Activated CD4-positive, alpha-beta T cell treated with anti-CD3 and anti-CD28 coated beads, Interleukin-2, Interleukin-6, amounts not matched to agents 100 ng/mL and 50 ng/mL, durations not matched to agents 16 hours and 8 hours (primary cell): ENCODE measurements at regions not wholly inside any gene's neighbourhood (a gene's known extent, or its start where the extent isn't known, plus 50 kb on each side); places are given as distances from the start of the nearest gene placed in this dataset.
"Not testable (repeated sequence)": the region's sequence is repeated elsewhere in the genome, so short reads cannot be mapped to it uniquely, and the experiment has no call there.

ENCODE experiments used
- DNase-seq: peaks from one replicate; pipeline ENCODE4 v3.0.0-alpha.2; 2020

DNA sequence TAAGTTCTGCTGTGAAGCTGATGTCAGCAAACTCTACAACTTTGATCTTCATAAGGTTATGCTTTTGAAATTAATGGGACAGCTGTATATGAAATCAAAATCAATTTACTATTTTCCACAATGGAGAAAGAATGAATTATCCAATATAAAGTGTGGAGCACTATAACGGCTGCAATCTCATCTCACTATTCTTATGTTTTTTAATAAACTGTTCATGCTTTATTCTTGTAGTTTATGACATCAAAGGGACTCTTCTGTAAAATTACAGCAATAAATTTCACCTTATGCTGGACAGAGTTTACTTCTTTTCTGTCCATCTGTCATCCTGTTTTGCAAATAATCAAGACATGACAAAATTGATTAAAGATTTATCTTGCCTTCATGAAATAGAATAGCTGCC is 192.5 kb downstream of the TECRL start:
- DNase-seq, result no peak

DNA sequence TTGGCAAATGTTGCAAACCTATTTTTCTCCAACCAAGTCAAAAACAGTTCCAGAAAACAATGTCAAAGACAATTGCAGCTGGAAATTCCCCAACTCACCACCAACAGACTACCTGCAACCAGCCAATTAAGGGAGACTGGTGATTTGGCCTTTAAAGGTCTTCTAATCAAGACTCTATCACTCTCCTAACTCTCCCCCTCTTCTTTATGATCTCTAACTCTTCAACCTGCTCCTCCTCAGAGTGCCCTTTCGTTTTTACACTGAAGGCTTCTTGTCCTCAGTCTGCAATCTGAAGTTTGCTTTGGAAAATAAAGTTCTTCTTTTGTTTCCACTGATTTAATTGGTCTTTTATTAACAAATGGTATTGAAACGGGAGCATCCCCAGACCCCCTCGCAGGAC is 203.9 kb downstream of the TECRL start:
- no peak for DNase-seq

DNA sequence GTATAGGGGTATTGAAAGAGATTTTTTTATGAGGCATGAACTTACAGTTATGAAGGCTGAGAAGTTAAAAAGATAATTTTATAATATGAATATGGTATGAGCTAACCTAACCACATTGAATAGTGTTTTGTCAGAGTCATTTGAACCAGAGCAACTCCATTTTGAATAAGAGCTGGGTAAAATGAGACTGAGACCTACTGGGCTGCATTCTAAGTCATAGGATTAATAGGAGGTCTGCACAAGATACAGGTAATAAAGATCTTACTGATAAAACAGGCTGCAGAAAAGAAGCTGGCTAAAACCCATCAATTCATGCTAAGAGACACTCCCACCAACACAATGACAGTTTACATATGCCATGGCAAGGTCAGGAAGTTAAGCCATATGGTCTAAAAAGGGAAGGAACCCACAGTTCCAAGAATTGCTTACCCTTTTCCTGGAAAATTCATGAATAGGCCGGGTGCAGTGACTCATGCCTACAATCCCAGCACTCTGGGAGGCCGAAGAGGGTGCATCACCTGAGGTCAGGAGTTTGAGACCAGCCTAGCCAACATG is 209.2 kb downstream of the TECRL start:
- no peak for DNase-seq

DNA sequence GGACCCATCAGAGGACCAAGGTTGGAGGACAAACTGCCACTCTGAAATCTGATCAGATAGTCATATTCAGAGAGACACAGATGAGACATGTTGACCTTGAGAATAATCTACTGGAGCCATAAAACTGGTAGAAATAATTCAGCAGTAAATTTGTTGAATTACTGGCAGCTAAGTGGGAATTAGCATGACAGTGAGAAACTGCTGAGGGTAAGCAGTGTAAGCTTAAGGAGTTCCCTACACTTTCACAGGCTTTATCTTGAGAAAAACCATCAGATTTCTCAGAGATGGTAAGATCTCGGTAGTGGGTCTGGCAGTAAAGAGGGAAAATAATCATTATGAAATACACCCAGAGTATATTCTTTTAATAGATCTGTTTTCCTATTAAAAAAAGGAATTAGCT is 213.7 kb downstream of the TECRL start:
- no peak for DNase-seq

DNA sequence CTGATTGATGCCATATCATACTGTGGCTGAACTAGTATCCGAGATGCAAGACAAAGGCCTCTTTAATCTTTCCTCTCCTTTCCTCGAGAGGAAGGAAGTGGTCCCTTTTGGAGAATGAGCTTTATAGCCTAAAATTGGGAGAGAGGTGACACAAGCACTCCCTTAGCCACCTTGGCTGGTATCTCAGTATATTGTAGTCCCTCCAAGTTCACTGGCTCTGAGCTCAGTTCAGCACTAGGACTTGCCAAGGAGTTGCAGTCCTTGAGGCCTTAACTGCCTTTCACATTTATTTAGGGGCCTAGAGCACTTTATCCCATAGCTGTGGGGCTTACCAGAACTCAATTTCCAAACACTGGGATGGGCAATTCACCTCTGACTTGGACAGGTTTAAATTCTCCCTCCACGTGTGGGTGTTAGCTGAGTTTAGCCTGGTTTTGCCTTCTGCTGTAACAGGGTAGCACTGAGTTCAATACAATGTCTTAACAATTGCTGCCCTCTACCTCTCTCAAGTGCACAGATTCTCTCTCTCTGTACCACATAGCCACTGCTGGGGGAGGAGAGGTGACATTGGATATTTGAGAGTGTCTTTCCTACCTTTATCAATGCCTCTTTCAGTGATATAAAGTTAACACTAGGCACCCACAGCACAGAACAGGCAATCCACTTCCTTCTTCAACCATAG is 216.4 kb downstream of the TECRL start:
- no peak for DNase-seq

DNA sequence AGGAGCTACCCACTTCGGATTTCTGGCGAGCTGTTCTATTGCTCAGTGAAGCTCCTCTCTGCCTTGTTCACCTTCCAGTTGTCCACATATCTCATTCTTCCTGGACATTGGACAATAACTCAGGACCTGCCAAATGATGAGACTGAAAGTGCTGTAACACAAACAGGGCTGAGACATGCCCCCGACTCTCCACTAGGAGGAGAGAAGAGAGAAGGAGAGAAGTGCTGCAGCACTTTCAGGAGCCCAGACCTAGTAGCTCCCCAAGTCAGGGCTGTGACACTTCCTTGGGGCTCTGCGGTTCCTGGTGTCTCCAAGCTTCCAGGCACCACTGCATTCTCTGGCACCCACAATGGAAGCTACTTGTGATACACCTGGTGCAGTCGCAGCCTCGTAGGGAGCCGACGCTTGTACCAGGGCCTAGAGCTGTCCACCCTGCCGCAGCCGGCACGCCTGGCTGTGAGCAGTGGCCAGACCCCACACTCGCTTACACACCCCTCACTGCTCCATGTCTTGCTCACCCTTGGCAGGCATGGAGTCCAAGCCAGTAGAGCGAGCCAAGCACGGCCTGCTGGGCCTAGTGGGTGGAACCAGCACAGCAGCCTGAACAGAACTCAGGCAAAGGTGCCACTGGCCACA is 234.9 kb downstream of the TECRL start:
- DNase-seq, result no peak

DNA sequence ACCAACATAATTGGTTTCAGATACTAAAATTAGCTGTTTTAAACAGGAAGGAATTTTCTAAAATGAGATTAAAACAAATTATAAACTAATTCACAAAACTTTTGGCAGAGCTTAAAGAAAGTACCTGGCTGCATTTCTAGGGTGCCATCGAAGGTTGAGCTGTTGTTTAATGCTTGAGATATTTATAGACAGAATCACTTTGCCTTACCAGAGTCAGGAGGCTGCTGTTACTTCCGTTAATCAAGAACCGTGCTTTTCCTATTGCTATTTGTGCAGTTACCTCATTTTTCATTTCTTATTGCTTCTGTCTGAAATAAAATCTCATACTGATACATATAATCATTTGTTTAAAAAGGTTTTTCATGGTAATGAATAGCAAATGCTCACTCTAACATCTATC is 242.9 kb downstream of the TECRL start:
- no peak for DNase-seq

DNA sequence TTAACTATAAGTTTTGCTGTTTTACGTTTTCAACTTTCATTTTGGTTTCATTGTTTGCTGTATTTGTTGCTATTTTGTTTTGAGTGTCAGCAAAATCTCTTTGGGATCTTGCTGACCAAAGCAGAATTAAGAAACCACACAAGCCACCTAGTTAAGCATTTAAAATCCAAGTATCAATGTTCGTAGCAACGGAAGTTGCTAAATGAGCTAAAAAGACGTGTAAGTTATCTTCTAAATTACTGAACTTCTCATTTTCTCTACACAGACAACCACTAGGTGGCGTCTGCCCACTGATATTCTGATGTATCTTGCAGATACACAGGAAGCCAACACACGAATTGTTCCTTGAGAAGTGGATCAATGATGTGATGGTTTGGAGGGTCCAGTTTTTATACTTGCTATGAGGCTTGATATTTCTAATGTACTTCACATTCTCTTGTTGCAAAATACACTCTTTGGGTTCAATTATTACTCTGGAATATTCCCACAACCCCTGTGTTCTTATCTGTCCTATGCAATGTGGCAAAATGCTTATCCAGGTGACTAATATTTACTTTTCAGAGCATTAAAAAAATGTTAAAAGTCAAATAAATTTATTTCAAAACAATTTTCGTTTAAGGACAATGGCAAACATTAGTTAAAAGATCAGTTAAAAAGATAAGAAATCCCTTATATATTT is 250.5 kb downstream of the TECRL start:
- DNase-seq, result peak; percentile 70

DNA sequence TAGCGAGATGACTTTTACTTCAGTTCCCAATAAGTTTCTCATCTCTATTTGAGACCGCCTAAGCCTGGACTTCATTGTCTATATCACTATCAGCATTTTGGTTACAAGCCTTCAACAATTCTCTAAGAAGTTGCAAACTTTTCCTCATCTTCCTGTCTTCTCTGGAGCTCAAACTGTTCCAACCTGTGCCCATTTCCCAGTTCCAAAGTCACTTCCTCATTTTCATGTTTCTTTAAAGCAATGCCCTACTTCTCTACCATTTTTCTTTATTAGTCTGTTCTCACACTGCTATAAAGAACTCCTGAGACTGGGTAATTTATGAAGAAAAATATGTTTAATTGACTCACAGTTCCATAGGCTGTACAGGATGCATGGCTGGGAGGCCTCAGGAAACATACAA is 251.9 kb downstream of the TECRL start:
- no peak for DNase-seq

DNA sequence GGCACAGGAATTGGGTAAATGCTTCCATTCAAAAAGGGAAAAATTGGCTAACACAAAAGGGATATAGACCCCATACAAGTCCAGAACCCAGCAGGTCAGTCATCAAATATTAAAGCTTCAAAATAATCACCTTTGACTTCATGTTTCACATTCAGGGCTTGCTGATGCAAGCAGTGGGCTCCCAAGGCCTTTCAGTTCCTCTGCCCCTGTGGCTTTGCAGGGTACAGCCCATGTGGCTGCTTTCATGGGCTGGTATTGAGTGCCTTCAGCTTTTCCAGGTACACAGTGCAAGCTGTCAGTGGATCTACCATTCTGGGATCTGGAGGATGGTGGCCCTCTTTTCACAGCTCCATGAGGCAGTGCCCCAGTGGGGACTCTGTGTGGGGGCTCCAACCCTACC is 253.0 kb downstream of the TECRL start:
- no peak for DNase-seq

DNA sequence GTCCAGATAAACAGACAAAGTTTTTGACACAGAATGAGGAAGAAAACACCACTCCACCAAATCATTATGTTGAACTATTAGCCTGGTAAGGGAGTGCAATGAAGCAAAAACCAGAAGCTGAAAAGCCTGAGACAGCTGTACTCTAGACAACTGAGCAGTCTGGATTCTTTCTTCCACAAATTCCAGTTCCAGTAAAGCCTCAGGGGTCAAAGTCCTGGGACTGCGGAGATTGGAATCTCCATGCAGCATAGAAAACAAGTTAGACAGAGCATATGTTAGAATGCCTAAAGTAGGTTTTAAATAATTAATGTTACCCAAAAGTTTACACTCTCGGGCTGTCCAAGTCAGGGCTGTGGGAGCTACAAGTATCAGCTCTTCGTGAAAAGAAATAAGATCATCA is 263.2 kb downstream of the TECRL start:
- no peak for DNase-seq

DNA sequence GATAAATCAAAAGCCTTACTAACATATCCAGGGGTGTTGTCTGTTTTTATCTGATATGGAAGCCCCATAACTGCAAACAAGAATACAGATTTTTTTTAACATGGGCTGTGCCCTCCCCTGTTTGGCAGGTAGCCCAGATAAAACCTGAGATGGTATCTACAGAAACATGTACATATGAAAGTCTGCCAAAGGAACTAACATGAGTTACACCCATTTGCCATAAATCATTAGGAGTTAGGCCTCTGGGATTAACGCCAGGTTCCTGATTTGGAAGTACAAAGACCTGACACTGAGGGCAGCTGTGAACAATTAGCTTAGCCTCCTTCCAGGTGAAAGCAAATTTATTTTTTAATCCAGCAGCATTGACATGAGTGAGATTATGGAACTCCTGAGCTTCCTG is 264.3 kb downstream of the TECRL start:
- no peak for DNase-seq

DNA sequence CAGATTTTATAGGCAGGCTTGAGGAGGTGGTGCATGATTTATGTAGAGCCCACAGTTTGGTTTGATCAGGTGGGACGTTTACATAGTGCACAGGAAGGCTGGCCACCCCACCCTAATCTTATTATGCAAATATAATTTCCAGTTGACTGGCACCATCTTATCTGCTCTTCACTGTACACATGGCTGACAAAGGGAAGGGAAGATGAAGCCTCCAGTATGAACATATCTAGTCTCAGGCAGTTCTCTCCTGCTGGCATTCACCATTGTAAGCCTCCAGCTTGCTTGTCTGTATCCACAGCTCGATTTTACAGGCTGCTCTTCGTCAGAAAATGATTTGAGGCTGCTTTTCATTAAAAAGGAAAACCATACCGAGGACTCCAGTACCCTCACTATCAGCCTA is 278.3 kb downstream of the TECRL start:
- DNase-seq, result no peak

DNA sequence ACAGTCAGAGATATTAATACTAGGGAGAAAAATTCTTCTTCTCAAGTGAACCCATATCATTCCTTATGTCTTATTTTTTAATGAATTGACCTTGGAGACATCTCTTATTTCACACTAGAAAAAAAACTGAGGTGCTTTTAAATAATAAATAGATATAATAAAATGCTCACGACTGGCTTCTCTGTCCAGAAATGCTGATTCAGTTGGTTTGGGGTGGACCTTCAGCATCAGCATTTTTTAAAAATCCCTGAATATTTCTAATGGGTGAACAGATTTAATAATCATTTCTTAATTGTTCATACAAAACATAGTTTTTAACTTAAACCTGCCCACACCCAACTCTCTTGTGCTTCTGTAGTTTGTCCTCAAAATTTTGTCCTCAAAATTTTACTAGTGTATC is 283.9 kb downstream of the TECRL start:
- no peak for DNase-seq

DNA sequence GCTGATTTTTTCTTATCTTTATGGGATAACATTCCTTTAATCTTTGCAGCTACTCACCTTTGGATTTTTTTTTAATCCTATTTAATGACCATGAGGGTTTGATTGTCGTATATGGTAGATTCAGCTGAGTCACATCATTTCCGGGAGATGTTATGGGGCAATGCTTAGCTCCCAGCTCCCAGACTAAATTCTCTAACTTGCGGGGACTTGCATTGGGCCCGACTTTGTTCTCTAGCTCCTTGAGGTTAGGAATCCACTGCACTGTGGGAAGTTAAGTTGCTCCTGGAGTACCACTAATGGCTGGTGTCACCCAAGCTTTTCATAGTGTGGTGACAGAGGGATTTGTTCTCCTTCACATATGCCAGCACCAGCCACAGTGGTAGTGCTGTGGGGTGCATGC is 287.4 kb downstream of the TECRL start:
- no peak for DNase-seq

DNA sequence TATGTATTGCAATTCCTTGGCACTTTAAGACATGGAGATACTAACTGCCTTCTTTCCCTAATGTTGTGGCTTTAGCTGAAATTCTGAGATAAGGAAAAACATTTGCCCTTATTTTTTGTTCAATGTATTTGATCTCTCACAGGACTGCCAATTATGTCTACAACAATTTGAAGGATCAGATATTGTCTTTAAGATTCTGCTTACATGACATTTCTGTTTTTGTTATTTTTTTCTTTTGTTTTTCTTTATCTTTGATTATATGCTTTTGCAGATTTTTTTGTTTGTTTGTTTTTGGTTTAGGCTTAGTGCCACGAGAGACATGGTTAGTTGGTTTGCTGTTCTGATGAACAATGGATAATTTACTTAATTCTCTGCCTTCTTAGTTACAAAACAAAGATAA is 303.3 kb downstream of the TECRL start:
- DNase-seq, result no peak

DNA sequence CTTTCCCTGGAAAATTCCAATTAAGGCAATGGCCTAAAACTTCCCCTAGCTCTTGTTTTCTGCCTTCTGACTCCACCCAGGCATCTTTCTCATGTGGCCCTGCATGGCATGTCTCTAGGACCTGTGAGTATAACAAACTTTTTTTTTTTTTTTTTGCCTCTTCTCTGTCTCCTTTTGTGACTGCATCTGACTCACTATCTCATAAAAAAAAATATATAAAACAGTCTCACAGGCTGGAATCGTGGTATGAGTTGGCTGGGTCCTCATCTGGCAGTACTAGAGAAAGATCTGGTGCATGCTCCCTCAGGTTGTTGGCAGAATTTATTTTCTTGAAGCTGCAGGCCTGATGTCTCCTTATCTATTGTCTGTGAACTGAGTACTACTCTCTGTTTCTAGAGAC is 313.9 kb downstream of the TECRL start:
- no peak for DNase-seq

DNA sequence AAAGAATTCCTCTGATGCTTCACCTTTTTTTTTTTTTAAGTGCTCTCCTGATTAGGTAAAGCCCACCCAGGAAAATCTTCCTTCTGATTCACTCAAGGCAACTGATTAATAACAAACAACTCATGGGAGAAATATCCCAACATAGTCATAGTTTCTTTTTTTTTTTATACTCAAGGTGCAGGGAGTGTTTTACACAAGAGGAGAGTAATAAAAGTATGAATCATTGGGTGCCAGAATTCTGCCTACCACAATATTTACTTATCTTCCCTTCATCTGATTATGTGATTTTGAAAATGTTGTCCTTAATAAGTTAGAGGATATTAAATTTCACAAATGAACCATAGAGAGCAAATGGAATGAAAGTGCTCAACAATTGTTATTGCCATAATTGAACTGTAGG is 329.9 kb downstream of the TECRL start:
- DNase-seq, result no peak

DNA sequence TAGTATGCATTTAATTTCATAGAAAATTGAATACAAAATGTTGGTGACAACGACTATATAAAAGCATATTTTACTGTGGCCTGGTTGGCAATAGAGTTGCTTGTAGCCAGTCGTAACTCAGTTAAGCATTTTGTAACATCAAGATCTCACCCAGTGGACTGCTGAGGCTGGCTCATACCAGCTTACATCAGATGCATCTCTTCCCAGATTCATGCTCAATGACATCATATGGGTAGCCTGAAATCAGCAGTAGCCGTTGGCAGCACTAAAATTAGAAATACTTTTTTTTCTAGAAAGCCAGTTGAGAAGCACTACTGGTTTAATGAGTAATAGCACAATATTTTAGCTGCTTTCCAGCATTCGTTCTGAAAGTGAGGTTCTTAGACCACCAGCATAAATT is 341.2 kb downstream of the TECRL start:
- DNase-seq, result no peak

DNA sequence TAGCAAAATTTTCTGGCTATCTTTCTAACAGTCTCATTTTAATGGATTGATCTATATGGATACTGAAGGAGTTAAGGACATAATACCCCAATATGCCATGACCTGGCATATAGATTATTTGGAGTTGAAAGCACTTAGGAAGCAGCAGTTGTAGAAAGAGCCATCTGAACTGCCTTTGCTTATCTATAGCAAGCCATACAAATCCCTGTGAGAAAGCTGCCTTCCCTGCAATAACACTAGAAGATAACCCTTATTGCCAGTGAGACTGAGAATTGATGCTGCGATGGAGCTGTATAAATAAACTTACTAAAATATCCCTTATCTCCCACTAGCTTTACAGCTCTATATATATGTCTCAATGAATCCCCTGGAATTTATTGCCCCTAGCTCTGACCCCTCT is 346.3 kb downstream of the TECRL start:
- no peak for DNase-seq

DNA sequence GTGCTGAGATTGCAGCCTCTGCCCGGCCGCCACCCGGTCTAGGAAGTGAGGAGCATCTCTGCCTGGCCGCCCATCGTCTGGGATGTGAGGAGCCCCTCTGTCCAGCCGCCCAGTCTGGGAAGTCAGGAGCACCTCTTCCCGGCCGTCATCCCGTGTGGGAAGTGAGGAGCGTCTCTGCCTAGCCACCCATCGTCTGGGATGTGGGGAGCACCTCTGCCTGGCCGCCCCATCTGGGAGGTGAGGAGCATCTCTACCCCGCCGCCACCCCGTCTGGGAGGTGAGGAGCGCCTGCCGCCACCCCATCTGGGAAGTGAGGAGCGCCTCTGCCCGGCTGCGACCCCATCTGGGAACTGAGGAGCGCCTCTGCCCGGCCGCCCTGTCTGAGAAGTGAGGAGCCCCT is 372.2 kb downstream of the TECRL start:
- DNase-seq, result not testable (repeated sequence)

DNA sequence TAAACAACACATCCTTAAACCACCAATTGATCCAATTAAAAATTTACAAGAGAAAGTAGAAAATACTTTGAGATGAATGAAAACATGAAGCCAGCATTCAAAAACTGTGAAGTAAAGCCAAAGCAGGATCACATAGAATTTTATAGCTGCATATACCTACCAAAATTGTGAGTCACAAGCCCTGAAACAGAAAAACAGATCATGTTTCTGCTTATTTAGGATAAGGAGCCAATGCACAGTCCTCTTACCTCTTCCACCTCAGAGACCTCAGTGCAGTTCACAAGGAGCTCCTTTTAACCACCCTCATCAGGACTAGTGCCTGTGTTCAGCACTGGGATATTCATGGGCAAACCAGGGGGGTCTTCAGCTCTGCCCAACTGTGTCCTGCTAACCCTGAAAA is 386.7 kb downstream of the TECRL start:
- no peak for DNase-seq

DNA sequence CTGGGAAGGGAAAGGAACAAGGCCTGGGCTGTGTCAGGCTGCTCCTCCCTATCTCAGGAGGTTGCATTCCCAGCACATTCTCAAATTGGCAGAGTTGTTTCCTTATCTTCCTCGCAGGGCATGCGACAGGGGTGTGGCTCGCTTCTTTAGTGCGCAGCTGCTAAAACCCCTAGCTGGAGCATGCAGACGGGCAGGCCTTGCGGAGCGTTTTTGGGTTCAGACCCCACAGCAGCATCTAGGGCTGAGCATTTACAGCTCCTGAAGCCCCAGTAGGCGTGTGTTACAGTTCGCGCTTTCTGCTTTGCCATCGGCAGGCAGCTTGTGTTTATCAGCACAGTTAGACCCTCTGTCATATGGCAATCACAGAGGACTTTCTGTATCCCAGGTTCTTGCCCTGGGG is 392.4 kb downstream of the TECRL start:
- DNase-seq, result no peak

DNA sequence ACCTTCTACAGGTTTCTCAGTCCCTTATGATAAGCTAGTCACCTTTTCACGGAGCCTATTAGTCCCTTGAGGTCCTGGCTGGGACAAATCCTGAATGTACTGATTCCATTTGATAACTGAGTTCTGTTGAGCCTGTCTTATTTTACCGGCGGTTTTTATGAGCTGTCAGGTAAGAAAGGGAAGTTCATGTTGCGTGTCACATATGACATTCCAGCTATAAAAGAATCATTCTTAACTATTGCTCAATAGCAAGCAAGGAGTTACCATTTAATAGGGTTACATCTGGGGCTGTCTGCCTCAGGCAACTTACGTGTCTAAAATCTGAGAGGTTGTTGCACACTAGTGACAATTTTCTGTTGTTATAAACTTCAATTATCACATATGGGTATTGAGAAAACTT is 394.6 kb downstream of the TECRL start:
- no peak for DNase-seq
